ENCODE measurements at regions not wholly inside any gene's neighbourhood (a gene's known extent, or its start where the extent isn't known, plus 50 kb on each side); places are given as distances from the start of the nearest gene placed in this dataset.

GRCh38 chr12:28050606-28051005 is 78.1 kb upstream of the PTHLH start:
- ATAC-seq (ENCODE audit: poor library complexity) (no peak), DNase-seq (no peak)
- ChIA-PET POLR2A (no interaction called here), CTCF (no interaction called here)
- Mint-ChIP-seq H3K27me3 (peaks cover 10% of the 10 kb centered on the region), H3K9me3 (peaks cover 7% of the 10 kb centered on the region), H3K36me3 (ENCODE audit: low read depth) (no peaks in the 10 kb centered on the region), H3K27ac (no peak overlapping the region), H3K4me3 (no peak overlapping the region), H3K4me1 (ENCODE audit: low read depth) (no peaks in the 10 kb centered on the region)
- Histone ChIP-seq H3K4me3 (ENCODE audit: low read length) (no peak overlapping the region), H3K4me1 (ENCODE audit: insufficient read depth, low read length) (no peaks in the 10 kb centered on the region), H3K27me3 (ENCODE audit: control insufficient read depth in 1 of 2, insufficient read depth in 2 of 2, low read length in 2 of 2) (no peaks in the 10 kb centered on the region), H3K27ac (ENCODE audit: low read depth in 1 of 2, low read length in 2 of 2) (no peak overlapping the region), H3K36me3 (ENCODE audit: insufficient read depth, low read length) (no peaks in the 10 kb centered on the region), H3K9me3 (ENCODE audit: control insufficient read depth in 1 of 2, insufficient read depth in 1 of 2, low read length in 2 of 2) (no peaks in the 10 kb centered on the region)
- no peak for TF ChIP-seq CTCF (IDR thresholded peaks at IDR 0.05)
- intact Hi-C loops (cut with DNase I, micrococcal nuclease): no loop called here

- peaks cover 6% of the 10 kb centered on the region for H3K27me3 Mint-ChIP-seq
- intact Hi-C loops (cut with DNase I, micrococcal nuclease): no loop called here
- no peaks in the 10 kb centered on the region for H3K9me3 ChIP-seq (ENCODE audit: control insufficient read depth in 1 of 2, insufficient read depth in 1 of 2, low read length in 2 of 2)
- no peak for DNase-seq
- H3K36me3 Mint-ChIP-seq (ENCODE audit: low read depth): no peaks in the 10 kb centered on the region
- H3K36me3 ChIP-seq (ENCODE audit: insufficient read depth, low read length): no peaks in the 10 kb centered on the region
- H3K27ac Mint-ChIP-seq: no peak overlapping the region
- POLR2A ChIA-PET: no interaction called here
- CTCF ChIA-PET: no interaction called here
- H3K4me1 Mint-ChIP-seq (ENCODE audit: low read depth): no peaks in the 10 kb centered on the region
- no peak for ATAC-seq (ENCODE audit: poor library complexity)
- H3K27me3 ChIP-seq (ENCODE audit: control insufficient read depth in 1 of 2, insufficient read depth in 2 of 2, low read length in 2 of 2): no peaks in the 10 kb centered on the region
- no peak overlapping the region for H3K27ac ChIP-seq (ENCODE audit: low read depth in 1 of 2, low read length in 2 of 2)
- H3K4me3 ChIP-seq (ENCODE audit: low read length): no peak overlapping the region
- TF ChIP-seq CTCF (IDR thresholded peaks at IDR 0.05): no peak
- no peak overlapping the region for H3K4me3 Mint-ChIP-seq
- no peaks in the 10 kb centered on the region for H3K4me1 ChIP-seq (ENCODE audit: insufficient read depth, low read length)
- H3K9me3 Mint-ChIP-seq: peaks cover 2% of the 10 kb centered on the region
These were observed 79.2 kb upstream of the PTHLH start for GRCh38 chr12:28051516-28052354.

GRCh38 chr12:28053564-28053963 is 81.0 kb upstream of the PTHLH start:
- CTCF ChIA-PET: no interaction called here
- Histone ChIP-seq H3K4me1 (ENCODE audit: insufficient read depth, low read length) (no peaks in the 10 kb centered on the region), H3K27ac (ENCODE audit: low read depth in 1 of 2, low read length in 2 of 2) (no peak overlapping the region), H3K4me3 (ENCODE audit: low read length) (no peak overlapping the region), H3K9me3 (ENCODE audit: control insufficient read depth in 1 of 2, insufficient read depth in 1 of 2, low read length in 2 of 2) (no peaks in the 10 kb centered on the region), H3K27me3 (ENCODE audit: control insufficient read depth in 1 of 2, insufficient read depth in 2 of 2, low read length in 2 of 2) (no peaks in the 10 kb centered on the region), H3K36me3 (ENCODE audit: insufficient read depth, low read length) (no peaks in the 10 kb centered on the region)
- Mint-ChIP-seq H3K27ac (no peak overlapping the region), H3K27me3 (no peaks in the 10 kb centered on the region), H3K4me3 (no peak overlapping the region), H3K9me3 (no peaks in the 10 kb centered on the region), H3K4me1 (ENCODE audit: low read depth) (no peaks in the 10 kb centered on the region), H3K36me3 (ENCODE audit: low read depth) (no peaks in the 10 kb centered on the region)
- intact Hi-C loops (cut with DNase I, micrococcal nuclease): no loop called here
- ATAC-seq (ENCODE audit: poor library complexity) (no peak), DNase-seq (no peak)
- TF ChIP-seq CTCF (IDR thresholded peaks at IDR 0.05): no peak
- POLR2A ChIA-PET: no interaction called here

Data from CD4-positive, alpha-beta T cell (primary cell).